ENCODE measurements at regions not wholly inside any gene's neighbourhood (a gene's known extent, or its start where the extent isn't known, plus 50 kb on each side); places are given as distances from the start of the nearest gene placed in this dataset.
"Not testable (repeated sequence)": the region's sequence is repeated elsewhere in the genome, so short reads cannot be mapped to it uniquely, and the experiment has no call there.

GRCh38 chr2:212794471-212794870 is 255.9 kb upstream of the ERBB4 start:
- DNase-seq (ENCODE audit: low read depth in 4 of 4, low spot score in 3 of 4), result no peak

GRCh38 chr2:212791569-212791968 is 253.0 kb upstream of the ERBB4 start:
- DNase-seq (ENCODE audit: low read depth in 4 of 4, low spot score in 3 of 4), result no peak

GRCh38 chr2:212786088-212786487 is 247.5 kb upstream of the ERBB4 start:
- DNase-seq (ENCODE audit: low read depth in 4 of 4, low spot score in 3 of 4), result not testable (repeated sequence)

GRCh38 chr2:212777020-212777491 is 238.5 kb upstream of the ERBB4 start:
- peak in 2 of 4 donors; percentile 15 to 20 for DNase-seq (ENCODE audit: low read depth in 4 of 4, low spot score in 3 of 4)

- no peak for DNase-seq (ENCODE audit: low read depth in 4 of 4, low spot score in 3 of 4)
These were observed 235.3 kb upstream of the ERBB4 start for GRCh38 chr2:212773808-212774339.

- DNase-seq (ENCODE audit: low read depth in 4 of 4, low spot score in 3 of 4), result no peak
These were observed 231.6 kb upstream of the ERBB4 start for GRCh38 chr2:212770240-212770639.

- DNase-seq (ENCODE audit: low read depth in 4 of 4, low spot score in 3 of 4), result peak in 1 of 4 donors; percentile 18
These were observed 228.3 kb upstream of the ERBB4 start for GRCh38 chr2:212766921-212767320.

- no peak for DNase-seq (ENCODE audit: low read depth in 4 of 4, low spot score in 3 of 4)
These were observed 214.2 kb upstream of the ERBB4 start for GRCh38 chr2:212752730-212753351.

- DNase-seq (ENCODE audit: low read depth in 4 of 4, low spot score in 3 of 4), result no peak
These were observed 206.8 kb upstream of the ERBB4 start for GRCh38 chr2:212745359-212745758.

GRCh38 chr2:212737392-212738172 is 199.0 kb upstream of the ERBB4 start:
- no peak for DNase-seq (ENCODE audit: low read depth in 4 of 4, low spot score in 3 of 4)

- no peak for DNase-seq (ENCODE audit: low read depth in 4 of 4, low spot score in 3 of 4)
These were observed 197.8 kb upstream of the ERBB4 start for GRCh38 chr2:212736385-212736726.

GRCh38 chr2:212733273-212733672 is 194.7 kb upstream of the ERBB4 start:
- no peak for DNase-seq (ENCODE audit: low read depth in 4 of 4, low spot score in 3 of 4)

GRCh38 chr2:212732860-212733259 is 194.3 kb upstream of the ERBB4 start:
- no peak for DNase-seq (ENCODE audit: low read depth in 4 of 4, low spot score in 3 of 4)

GRCh38 chr2:212730994-212731393 is 192.4 kb upstream of the ERBB4 start:
- DNase-seq (ENCODE audit: low read depth in 4 of 4, low spot score in 3 of 4), result no peak

GRCh38 chr2:212728717-212729116 is 190.1 kb upstream of the ERBB4 start:
- DNase-seq (ENCODE audit: low read depth in 4 of 4, low spot score in 3 of 4), result no peak

GRCh38 chr2:212727751-212728150 is 189.1 kb upstream of the ERBB4 start:
- no peak for DNase-seq (ENCODE audit: low read depth in 4 of 4, low spot score in 3 of 4)

GRCh38 chr2:212726403-212726802 is 187.8 kb upstream of the ERBB4 start:
- DNase-seq (ENCODE audit: low read depth in 4 of 4, low spot score in 3 of 4), result no peak

- no peak for DNase-seq (ENCODE audit: low read depth in 4 of 4, low spot score in 3 of 4)
These were observed 186.6 kb upstream of the ERBB4 start for GRCh38 chr2:212725180-212725579.

- no peak for DNase-seq (ENCODE audit: low read depth in 4 of 4, low spot score in 3 of 4)
These were observed 184.6 kb upstream of the ERBB4 start for GRCh38 chr2:212723226-212723625.

GRCh38 chr2:212722046-212722445 is 183.4 kb upstream of the ERBB4 start:
- no peak for DNase-seq (ENCODE audit: low read depth in 4 of 4, low spot score in 3 of 4)

- no peak for DNase-seq (ENCODE audit: low read depth in 4 of 4, low spot score in 3 of 4)
These were observed 182.4 kb upstream of the ERBB4 start for GRCh38 chr2:212721026-212721451.

GRCh38 chr2:212715411-212715810 is 176.8 kb upstream of the ERBB4 start:
- not testable (repeated sequence) for DNase-seq (ENCODE audit: low read depth in 4 of 4, low spot score in 3 of 4)

Data from left renal pelvis (tissue), 4 donors.